HUES64 (cell line): ENCODE measurements at regions not wholly inside any gene's neighbourhood (a gene's known extent, or its start where the extent isn't known, plus 50 kb on each side); places are given as distances from the start of the nearest gene placed in this dataset.

Experiments
- H3K27ac ChIP-seq: 2 replicates; pipeline ENCODE4 v1.7.0; 2013; ENCODE audit warnings: low read depth, low read length, inconsistent platforms
- H3K27me3 ChIP-seq: 2 replicates; pipeline ENCODE4 v1.6.1; 2013; ENCODE audit warnings: mild to moderate bottlenecking, low read length; ENCODE audit not compliant: insufficient read depth
- H3K36me3 ChIP-seq: 2 replicates; pipeline ENCODE4 v1.6.1; 2013; ENCODE audit warnings: mild to moderate bottlenecking, low read length; ENCODE audit not compliant: insufficient read depth
- H3K4me1 ChIP-seq: 2 replicates; pipeline ENCODE4 v1.6.1; 2013; ENCODE audit warnings: mild to moderate bottlenecking, low read length, moderate library complexity; ENCODE audit not compliant: insufficient read depth
- H3K4me3 ChIP-seq: 2 replicates; pipeline ENCODE4 v1.5.1; 2013; ENCODE audit warnings: mild to moderate bottlenecking, low read length, moderate library complexity
- H3K9ac ChIP-seq: 2 replicates; pipeline ENCODE4 v1.6.1; 2013; ENCODE audit warnings: mild to moderate bottlenecking, low read depth, low read length
- H3K9me3 ChIP-seq: 2 replicates; pipeline ENCODE4 v1.6.1; 2013; ENCODE audit warnings: low read depth, low read length; ENCODE audit not compliant: insufficient read depth
- WGBS: fragments of 150-250, 120-280 bp; methylation state at CpG from one replicate; pipeline ENCODE4 v1.1.7; 2013; ENCODE audit warnings: missing lambda C conversion rate; 5-methylcytosine and 5-hydroxymethylcytosine counted together

- Histone ChIP-seq H3K9ac (no peak overlapping the region), H3K36me3 (no peaks in the 10 kb centered on the region), H3K27ac (no peak overlapping the region), H3K4me3 (no peak overlapping the region), H3K4me1 (no peaks in the 10 kb centered on the region), H3K27me3 (no peaks in the 10 kb centered on the region), H3K9me3 (no peaks in the 10 kb centered on the region)
- WGBS = 100% methylated on average over 1 of the region's 1 CpG
These were observed 402.7 kb downstream of the IRS2 start for GRCh38 chr13:109383683-109384082.

- Histone ChIP-seq H3K27me3 (no peaks in the 10 kb centered on the region), H3K9ac (no peak overlapping the region), H3K4me3 (no peak overlapping the region), H3K36me3 (no peaks in the 10 kb centered on the region), H3K27ac (no peak overlapping the region), H3K9me3 (no peaks in the 10 kb centered on the region), H3K4me1 (no peaks in the 10 kb centered on the region)
- WGBS = 93% methylated on average over 5 of the region's 5 CpGs
These were observed 404.7 kb downstream of the IRS2 start for GRCh38 chr13:109381546-109382180.

- Histone ChIP-seq H3K4me1 (no peaks in the 10 kb centered on the region), H3K4me3 (no peak overlapping the region)
- 95% methylated on average over 7 of the region's 7 CpGs for WGBS
These were observed 405.9 kb downstream of the IRS2 start for GRCh38 chr13:109380457-109380856.

GRCh38 chr13:109379930-109380329 is 406.5 kb downstream of the IRS2 start:
- no peak overlapping the region for H3K4me3 ChIP-seq
- no peak overlapping the region for H3K9ac ChIP-seq
- no peaks in the 10 kb centered on the region for H3K9me3 ChIP-seq
- no peaks in the 10 kb centered on the region for H3K36me3 ChIP-seq
- WGBS = 87% methylated on average over 2 of the region's 3 CpGs
- H3K27ac ChIP-seq = no peak overlapping the region
- H3K4me1 ChIP-seq = no peaks in the 10 kb centered on the region
- no peaks in the 10 kb centered on the region for H3K27me3 ChIP-seq

More at GRCh38 chr13:109380457-109380856, 405.9 kb downstream of the IRS2 start:
- Histone ChIP-seq H3K9ac (no peak overlapping the region), H3K27me3 (no peaks in the 10 kb centered on the region), H3K27ac (no peak overlapping the region), H3K9me3 (no peaks in the 10 kb centered on the region), H3K36me3 (no peaks in the 10 kb centered on the region)

GRCh38 chr13:109376936-109377335 is 409.4 kb downstream of the IRS2 start:
- Histone ChIP-seq H3K27ac (no peak overlapping the region), H3K4me3 (no peak overlapping the region), H3K27me3 (no peaks in the 10 kb centered on the region), H3K4me1 (no peaks in the 10 kb centered on the region), H3K36me3 (no peaks in the 10 kb centered on the region), H3K9me3 (no peaks in the 10 kb centered on the region), H3K9ac (no peak overlapping the region)
- WGBS = 90% methylated on average over 9 of the region's 9 CpGs

GRCh38 chr13:109374609-109375200 is 411.7 kb downstream of the IRS2 start:
- 91% methylated on average over 11 of the region's 11 CpGs for WGBS

GRCh38 chr13:109372666-109373065 is 413.7 kb downstream of the IRS2 start:
- Histone ChIP-seq H3K27me3 (no peaks in the 10 kb centered on the region), H3K9me3 (no peaks in the 10 kb centered on the region), H3K9ac (no peak overlapping the region), H3K4me3 (no peak overlapping the region), H3K27ac (no peak overlapping the region), H3K4me1 (no peaks in the 10 kb centered on the region), H3K36me3 (no peaks in the 10 kb centered on the region)
- WGBS = 94% methylated on average over 6 of the region's 6 CpGs

More at GRCh38 chr13:109374609-109375200, 411.7 kb downstream of the IRS2 start:
- Histone ChIP-seq H3K4me1 (no peaks in the 10 kb centered on the region), H3K9me3 (no peaks in the 10 kb centered on the region), H3K27ac (no peak overlapping the region), H3K27me3 (no peaks in the 10 kb centered on the region), H3K36me3 (no peaks in the 10 kb centered on the region), H3K9ac (no peak overlapping the region), H3K4me3 (no peak overlapping the region)

GRCh38 chr13:109371066-109371465 is 415.3 kb downstream of the IRS2 start:
- 80% methylated on average over 8 of the region's 8 CpGs for WGBS
- Histone ChIP-seq H3K9ac (no peak overlapping the region), H3K9me3 (no peaks in the 10 kb centered on the region), H3K36me3 (no peaks in the 10 kb centered on the region), H3K27ac (no peak overlapping the region), H3K4me1 (no peaks in the 10 kb centered on the region), H3K27me3 (no peaks in the 10 kb centered on the region), H3K4me3 (no peak overlapping the region)

- 95% methylated on average over 10 of the region's 10 CpGs for WGBS
- no peak overlapping the region for H3K9ac ChIP-seq
- H3K36me3 ChIP-seq = no peaks in the 10 kb centered on the region
- H3K4me3 ChIP-seq = no peak overlapping the region
- no peaks in the 10 kb centered on the region for H3K27me3 ChIP-seq
- H3K27ac ChIP-seq = no peak overlapping the region
- H3K4me1 ChIP-seq = no peaks in the 10 kb centered on the region
- H3K9me3 ChIP-seq = no peaks in the 10 kb centered on the region
These were observed 415.9 kb downstream of the IRS2 start for GRCh38 chr13:109370496-109370895.

- Histone ChIP-seq H3K4me3 (no peak overlapping the region), H3K4me1 (no peaks in the 10 kb centered on the region), H3K9ac (no peak overlapping the region), H3K27me3 (no peaks in the 10 kb centered on the region), H3K9me3 (no peaks in the 10 kb centered on the region), H3K36me3 (no peaks in the 10 kb centered on the region), H3K27ac (no peak overlapping the region)
- WGBS = 91% methylated on average over 14 of the region's 14 CpGs
These were observed 416.9 kb downstream of the IRS2 start for GRCh38 chr13:109369353-109370052.

GRCh38 chr13:109368230-109368629 is 418.2 kb downstream of the IRS2 start:
- H3K4me3 ChIP-seq = no peak overlapping the region
- no peak overlapping the region for H3K9ac ChIP-seq
- no peaks in the 10 kb centered on the region for H3K4me1 ChIP-seq
- H3K36me3 ChIP-seq = no peaks in the 10 kb centered on the region
- H3K27ac ChIP-seq = no peak overlapping the region
- 96% methylated on average over 4 of the region's 4 CpGs for WGBS
- no peaks in the 10 kb centered on the region for H3K9me3 ChIP-seq
- H3K27me3 ChIP-seq = no peaks in the 10 kb centered on the region
